Hepatic stellate cell (primary cell): ENCODE measurements at regions not wholly inside any gene's neighbourhood (a gene's known extent, or its start where the extent isn't known, plus 50 kb on each side); places are given as distances from the start of the nearest gene placed in this dataset.

Experiments used
- DNase-seq: peaks from one replicate; pipeline ENCODE4 v3.0.0; 2011; ENCODE audit warnings: low spot score

GRCh38 chr22:34159491-34159890 lies 239.2 kb upstream of the LARGE1 start:
- DNase-seq, result no peak

- no peak for DNase-seq
These were observed 240.0 kb upstream of the LARGE1 start for GRCh38 chr22:34160141-34160783.

- no peak for DNase-seq
These were observed 241.3 kb upstream of the LARGE1 start for GRCh38 chr22:34161431-34162123.

- no peak for DNase-seq
These were observed 278.7 kb upstream of the LARGE1 start for GRCh38 chr22:34198976-34199375.

GRCh38 chr22:34210301-34210700 lies 290.0 kb upstream of the LARGE1 start:
- no peak for DNase-seq

GRCh38 chr22:34214372-34214771 lies 294.1 kb upstream of the LARGE1 start:
- no peak for DNase-seq

- no peak for DNase-seq
These were observed 305.0 kb upstream of the LARGE1 start for GRCh38 chr22:34225278-34225677.

- no peak for DNase-seq
These were observed 316.3 kb upstream of the LARGE1 start for GRCh38 chr22:34236527-34236926.

GRCh38 chr22:34239421-34239820 lies 319.1 kb upstream of the LARGE1 start:
- DNase-seq, result no peak

- no peak for DNase-seq
These were observed 322.7 kb upstream of the LARGE1 start for GRCh38 chr22:34243023-34243422.

GRCh38 chr22:34255042-34255441 lies 334.8 kb upstream of the LARGE1 start:
- DNase-seq, result no peak

- no peak for DNase-seq
These were observed 357.8 kb upstream of the LARGE1 start for GRCh38 chr22:34278121-34278520.

GRCh38 chr22:34281738-34282137 lies 361.5 kb upstream of the LARGE1 start:
- DNase-seq, result no peak

- DNase-seq, result no peak
These were observed 363.6 kb upstream of the LARGE1 start for GRCh38 chr22:34283844-34284243.

GRCh38 chr22:34293324-34293723 lies 373.0 kb upstream of the LARGE1 start:
- DNase-seq, result no peak

- no peak for DNase-seq
These were observed 374.2 kb upstream of the LARGE1 start for GRCh38 chr22:34294476-34294875.

- DNase-seq, result no peak
These were observed 374.7 kb upstream of the LARGE1 start for GRCh38 chr22:34294986-34295385.

GRCh38 chr22:34296461-34296860 lies 376.2 kb upstream of the LARGE1 start:
- no peak for DNase-seq

- no peak for DNase-seq
These were observed 377.4 kb upstream of the LARGE1 start for GRCh38 chr22:34297536-34298120.

- DNase-seq, result no peak
These were observed 379.2 kb upstream of the LARGE1 start for GRCh38 chr22:34299496-34299895.

- no peak for DNase-seq
These were observed 381.3 kb upstream of the LARGE1 start for GRCh38 chr22:34301569-34301968.

GRCh38 chr22:34303656-34304055 lies 383.4 kb upstream of the LARGE1 start:
- no peak for DNase-seq

- DNase-seq, result no peak
These were observed 386.1 kb upstream of the LARGE1 start for GRCh38 chr22:34306361-34306760.

- DNase-seq, result no peak
These were observed 387.8 kb upstream of the LARGE1 start for GRCh38 chr22:34308101-34308500.
